ENCODE measurements at regions not wholly inside any gene's neighbourhood (a gene's known extent, or its start where the extent isn't known, plus 50 kb on each side); places are given as distances from the start of the nearest gene placed in this dataset.

- no peak for DNase-seq (ENCODE audit: low spot score)
Observed at GRCh38 chr20:12659942-12660341, 348.8 kb upstream of the SPTLC3 start.

DNA sequence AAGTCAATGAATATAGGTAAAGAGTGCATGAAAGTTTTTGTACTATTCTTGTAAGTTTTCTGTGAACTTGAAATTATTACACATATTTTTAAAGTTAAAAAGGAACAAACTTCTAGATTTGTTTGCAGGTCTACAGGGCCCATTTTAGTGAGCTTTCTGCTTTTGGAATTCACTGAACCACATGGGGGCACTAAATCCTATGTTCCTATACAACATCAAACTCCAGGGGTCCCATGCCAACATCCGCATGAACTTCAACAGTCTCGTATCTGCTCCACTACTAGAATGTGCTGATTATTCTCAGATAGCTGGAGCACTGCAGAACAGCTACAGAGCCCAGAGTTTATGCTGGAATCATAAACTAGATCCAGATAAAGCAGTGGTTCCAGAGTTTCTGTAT, 347.9 kb upstream of the SPTLC3 start:
- no peak for DNase-seq (ENCODE audit: low spot score)

- no peak for DNase-seq (ENCODE audit: low spot score)
Observed at GRCh38 chr20:12670301-12670700, 338.5 kb upstream of the SPTLC3 start.

DNA sequence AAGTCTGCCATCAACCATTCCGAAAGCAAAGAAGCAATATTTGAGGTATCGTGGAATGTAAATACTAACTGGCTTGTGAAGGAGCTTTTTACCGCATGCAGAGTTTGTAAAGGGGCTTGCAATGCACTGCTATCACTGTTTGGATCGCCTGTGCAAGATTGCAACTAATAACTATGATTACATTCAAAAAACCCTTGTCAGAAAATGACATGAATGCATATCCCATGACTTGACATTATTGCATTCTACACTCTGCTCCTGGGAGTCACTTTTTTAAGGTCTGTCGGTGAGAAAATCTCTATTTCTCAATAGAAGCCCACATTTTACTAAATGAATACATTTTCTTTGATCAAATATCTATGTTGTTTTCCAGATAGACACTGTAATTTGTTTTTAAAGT, 335.4 kb upstream of the SPTLC3 start:
- DNase-seq (ENCODE audit: low spot score) = no peak

DNA sequence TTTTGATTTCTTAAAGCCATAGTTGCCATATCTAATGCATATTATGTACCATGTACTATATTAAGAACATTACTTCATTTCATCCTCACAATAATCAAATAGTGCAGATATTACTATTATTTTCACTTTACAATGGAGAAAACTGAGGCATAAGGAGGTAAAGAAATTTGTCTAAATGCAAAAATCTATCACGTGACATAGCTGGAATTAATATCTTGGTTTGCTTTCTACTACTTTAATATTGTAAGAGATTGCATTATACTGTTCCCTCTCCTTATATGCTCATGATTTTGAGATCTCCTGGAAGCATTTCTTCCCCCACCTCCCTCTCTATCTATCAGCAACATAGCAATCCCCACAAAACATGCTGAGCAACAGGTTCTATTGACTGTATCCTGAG, 330.8 kb upstream of the SPTLC3 start:
- no peak for DNase-seq (ENCODE audit: low spot score)

- DNase-seq (ENCODE audit: low spot score) = peak; percentile 38
Observed at GRCh38 chr20:12679447-12679846, 329.3 kb upstream of the SPTLC3 start.

DNA sequence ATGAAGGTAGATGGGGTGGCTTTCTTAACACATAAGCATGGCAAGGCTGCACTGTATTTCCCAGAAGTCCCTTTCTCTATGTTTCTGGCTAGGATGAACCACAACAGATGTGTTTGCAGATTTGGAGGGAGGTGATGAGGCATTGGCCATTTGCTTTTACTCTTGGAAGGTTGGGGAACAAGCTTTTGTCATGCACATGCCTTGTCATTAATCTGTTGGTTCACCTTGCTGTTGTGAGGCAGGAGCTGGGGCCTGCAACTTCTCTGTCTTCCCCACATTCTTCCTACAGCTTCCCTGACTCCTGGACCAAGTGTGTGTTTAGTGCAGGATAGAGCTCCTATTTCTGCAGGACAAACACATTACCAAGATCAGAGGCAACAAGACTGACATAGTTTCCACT, 326.2 kb upstream of the SPTLC3 start:
- no peak for DNase-seq (ENCODE audit: low spot score)

- DNase-seq (ENCODE audit: low spot score) = no peak
Observed at GRCh38 chr20:12687476-12687875, 321.3 kb upstream of the SPTLC3 start.

- no peak for DNase-seq (ENCODE audit: low spot score)
Observed at GRCh38 chr20:12695937-12696336, 312.8 kb upstream of the SPTLC3 start.

DNA sequence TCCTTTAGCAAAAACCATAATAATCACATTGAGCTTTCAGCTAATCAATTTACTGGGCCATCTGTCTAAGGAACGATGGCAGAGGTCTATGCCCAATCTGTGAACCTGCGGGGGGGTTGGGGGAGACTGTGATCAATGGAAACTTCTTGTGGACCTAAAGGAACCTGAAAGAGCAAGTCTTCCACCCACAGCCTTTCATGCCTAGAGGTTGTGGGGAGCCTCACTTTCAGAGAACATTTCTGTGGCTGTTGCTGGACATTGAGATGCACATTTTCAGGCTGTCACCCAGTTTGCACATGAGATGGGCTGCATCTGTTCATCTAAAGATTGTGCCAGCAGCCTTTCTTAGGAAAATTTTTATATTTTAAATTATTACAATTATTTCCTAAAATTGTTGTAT, 310.0 kb upstream of the SPTLC3 start:
- DNase-seq (ENCODE audit: low spot score) = no peak

DNA sequence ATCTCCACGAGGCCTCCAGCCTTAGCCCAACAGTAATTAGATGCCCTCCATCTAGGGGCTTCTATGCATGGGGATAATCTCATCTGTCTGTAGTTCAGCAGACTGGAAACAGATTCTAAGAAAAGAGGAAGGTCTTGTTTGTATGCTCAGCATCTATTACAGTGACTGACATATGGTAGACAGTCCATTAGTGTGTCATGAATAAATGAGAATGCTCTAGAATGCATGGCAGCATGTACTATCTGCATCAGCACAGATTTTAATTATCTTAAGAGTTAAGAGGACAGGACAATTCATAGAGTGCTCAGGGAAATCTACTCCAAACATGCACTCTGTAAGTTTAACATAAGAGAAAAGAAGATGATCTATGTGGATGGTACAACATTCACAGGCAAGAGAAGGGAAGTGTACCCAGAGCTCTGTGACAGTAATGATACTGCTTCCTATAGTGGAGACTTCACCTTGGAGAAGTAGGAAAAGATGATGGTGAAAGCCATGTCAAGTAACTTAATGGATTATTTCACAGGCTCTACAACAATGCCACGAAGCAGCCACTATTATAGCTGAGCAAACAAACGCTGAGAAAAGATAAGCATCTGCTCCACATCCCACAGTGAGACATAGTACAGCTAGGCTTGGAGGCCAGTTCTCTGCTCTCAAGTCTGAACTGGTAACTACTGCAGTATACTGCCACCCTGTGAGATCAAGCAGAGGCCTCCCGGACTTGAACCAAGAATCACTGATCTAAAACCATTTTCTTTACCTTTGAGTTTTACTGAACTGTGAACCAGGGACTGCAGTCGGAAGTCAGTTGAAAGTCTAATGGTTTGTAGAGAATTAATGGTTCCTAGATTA, 309.2 kb upstream of the SPTLC3 start:
- DNase-seq (ENCODE audit: low spot score) = no peak

DNA sequence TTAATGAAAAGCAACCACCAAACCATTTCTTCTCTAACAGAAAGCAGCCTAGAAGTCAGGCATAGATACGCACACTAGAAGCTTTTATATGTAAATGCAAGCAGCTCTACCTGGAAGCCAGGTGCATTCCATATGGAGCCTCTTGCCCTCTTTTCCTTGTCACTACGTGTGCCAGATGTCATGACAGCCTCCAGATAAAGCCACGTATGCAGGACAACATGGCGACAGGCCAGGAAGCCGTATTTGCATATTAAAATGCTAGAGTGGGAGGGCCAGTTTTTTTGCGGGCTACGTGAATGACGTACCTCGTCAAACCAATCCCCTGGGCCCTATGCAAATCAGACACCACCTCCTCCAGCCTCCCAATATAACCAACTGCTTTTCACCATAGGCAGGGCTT, 308.1 kb upstream of the SPTLC3 start:
- no peak for DNase-seq (ENCODE audit: low spot score)

GRCh38 chr20:12702312-12702711, 306.5 kb upstream of the SPTLC3 start:
- DNase-seq (ENCODE audit: low spot score) = no peak

GRCh38 chr20:12715371-12715770, 293.4 kb upstream of the SPTLC3 start:
- DNase-seq (ENCODE audit: low spot score) = no peak

- DNase-seq (ENCODE audit: low spot score) = no peak
Observed at GRCh38 chr20:12715991-12716680, 292.6 kb upstream of the SPTLC3 start.

- no peak for DNase-seq (ENCODE audit: low spot score)
Observed at GRCh38 chr20:12717061-12717460, 291.7 kb upstream of the SPTLC3 start.

GRCh38 chr20:12718619-12719018, 290.2 kb upstream of the SPTLC3 start:
- no peak for DNase-seq (ENCODE audit: low spot score)

DNA sequence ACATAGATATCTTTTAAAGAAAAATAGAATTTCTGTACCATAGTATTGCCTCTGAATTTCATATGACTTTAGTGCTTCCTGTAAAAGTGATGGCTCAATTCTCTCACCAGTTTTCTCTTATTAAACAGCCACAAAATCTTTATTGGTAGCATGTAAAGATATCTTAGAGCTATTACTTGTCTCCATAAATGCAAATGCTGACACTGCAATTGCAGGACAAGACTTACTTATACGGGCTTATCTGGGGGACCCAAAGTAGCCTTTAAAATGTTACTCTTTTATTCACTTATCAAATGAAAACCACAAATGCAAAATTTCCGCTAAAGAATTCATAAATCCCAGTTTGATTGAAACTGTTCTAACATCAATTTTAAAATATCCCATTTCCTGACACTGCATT, 287.1 kb upstream of the SPTLC3 start:
- DNase-seq (ENCODE audit: low spot score) = no peak

- DNase-seq (ENCODE audit: low spot score) = no peak
Observed at GRCh38 chr20:12722091-12722490, 286.7 kb upstream of the SPTLC3 start.

DNA sequence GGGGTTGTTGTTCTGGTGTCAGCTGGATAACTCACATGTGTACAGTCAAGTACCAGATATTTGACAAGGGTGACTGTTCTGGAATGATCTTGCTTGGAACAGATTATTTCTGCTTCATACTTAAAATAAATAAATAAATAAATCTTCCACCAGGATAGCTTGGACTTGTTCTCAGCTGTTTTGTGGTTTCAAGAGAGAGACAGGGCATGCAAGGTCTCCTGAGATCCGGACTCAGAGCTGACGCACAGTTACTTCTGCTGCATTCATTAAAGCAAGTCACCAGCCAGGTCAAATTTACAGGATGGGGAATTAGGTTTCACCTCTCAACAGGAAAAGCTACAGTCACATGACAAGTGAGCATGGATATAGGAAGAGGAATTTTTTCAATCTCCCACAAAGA, 285.0 kb upstream of the SPTLC3 start:
- DNase-seq (ENCODE audit: low spot score) = no peak

DNA sequence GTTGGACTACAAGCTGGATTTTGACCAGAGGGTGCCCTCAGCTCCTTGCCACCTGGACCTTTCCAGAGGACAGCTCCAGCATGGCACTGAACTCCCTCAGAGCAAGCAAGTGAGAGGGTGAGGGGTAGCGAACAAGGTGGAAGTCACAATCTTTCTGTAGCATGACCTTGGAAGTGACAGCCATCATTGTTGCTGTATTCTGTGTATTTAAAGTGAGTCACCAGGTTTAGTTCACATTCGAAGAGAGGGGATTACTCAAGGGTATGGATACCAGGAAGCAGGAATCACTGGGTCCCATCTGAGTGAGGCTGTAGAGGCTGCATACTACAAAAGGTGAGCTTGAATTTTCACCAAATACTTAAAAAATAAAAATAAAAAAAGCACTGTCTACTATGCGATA, 280.0 kb upstream of the SPTLC3 start:
- no peak for DNase-seq (ENCODE audit: low spot score)

DNA sequence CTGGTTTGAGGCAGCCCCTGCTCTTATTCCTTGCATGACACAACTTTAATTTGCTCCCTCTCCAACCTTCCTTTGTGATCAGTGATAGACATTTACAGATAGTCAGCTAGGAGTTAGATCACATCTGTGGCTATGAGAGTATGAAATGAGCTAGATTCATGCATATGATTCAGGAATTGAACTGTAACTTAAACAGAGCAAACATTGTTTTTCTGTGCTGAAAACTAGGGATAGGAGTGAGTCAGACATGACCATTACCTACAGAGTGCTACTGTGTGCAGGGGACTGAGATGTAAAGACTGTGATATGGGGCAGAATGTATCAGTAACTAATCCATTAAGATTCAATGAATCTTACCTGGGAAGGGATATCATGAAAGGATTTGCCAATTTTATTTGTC, 279.4 kb upstream of the SPTLC3 start:
- no peak for DNase-seq (ENCODE audit: low spot score)

GRCh38 chr20:12733811-12734210, 275.0 kb upstream of the SPTLC3 start:
- DNase-seq (ENCODE audit: low spot score) = no peak

DNA sequence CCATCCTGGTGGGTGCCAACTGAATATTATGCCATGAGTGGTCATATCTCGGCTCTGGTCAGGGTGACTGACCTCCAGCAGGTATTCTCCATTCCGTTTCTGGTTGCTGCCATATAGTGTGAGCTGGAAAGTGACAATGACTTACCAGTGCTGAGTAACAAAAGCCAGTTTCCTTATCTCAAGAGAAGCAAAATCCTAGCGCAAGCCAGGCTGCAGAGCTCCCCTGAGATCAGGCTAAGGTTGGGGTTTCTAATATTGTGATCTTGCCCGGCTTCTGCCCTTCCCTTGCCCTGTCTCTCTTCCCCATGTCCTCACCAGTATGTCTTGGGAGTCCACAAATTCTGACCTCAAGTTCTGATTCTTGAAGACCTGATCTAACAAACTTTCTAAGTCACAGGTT, 271.3 kb upstream of the SPTLC3 start:
- DNase-seq (ENCODE audit: low spot score) = no peak

Measured in putamen (tissue), 1 donor.